ENCODE measurements at regions not wholly inside any gene's neighbourhood (a gene's known extent, or its start where the extent isn't known, plus 50 kb on each side); places are given as distances from the start of the nearest gene placed in this dataset.

- no peak for TF ChIP-seq EZH2phosphoT487 (IDR thresholded peaks at IDR 0.05; ENCODE audit: borderline replicate concordance)
- TF ChIP-seq, protein P1, sequence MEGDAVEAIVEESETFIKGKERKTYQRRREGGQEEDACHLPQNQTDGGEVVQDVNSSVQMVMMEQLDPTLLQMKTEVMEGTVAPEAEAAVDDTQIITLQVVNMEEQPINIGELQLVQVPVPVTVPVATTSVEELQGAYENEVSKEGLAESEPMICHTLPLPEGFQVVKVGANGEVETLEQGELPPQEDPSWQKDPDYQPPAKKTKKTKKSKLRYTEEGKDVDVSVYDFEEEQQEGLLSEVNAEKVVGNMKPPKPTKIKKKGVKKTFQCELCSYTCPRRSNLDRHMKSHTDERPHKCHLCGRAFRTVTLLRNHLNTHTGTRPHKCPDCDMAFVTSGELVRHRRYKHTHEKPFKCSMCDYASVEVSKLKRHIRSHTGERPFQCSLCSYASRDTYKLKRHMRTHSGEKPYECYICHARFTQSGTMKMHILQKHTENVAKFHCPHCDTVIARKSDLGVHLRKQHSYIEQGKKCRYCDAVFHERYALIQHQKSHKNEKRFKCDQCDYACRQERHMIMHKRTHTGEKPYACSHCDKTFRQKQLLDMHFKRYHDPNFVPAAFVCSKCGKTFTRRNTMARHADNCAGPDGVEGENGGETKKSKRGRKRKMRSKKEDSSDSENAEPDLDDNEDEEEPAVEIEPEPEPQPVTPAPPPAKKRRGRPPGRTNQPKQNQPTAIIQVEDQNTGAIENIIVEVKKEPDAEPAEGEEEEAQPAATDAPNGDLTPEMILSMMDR (conservative IDR thresholded peaks at IDR 0.05; ENCODE audit: low read length) = no peak
Observed at GRCh38 chr21:24272521-24272938, 1334.8 kb downstream of the MRPL39 start.

All from Loucy (cell line).